Fibroblast of the aortic adventitia (primary cell): ENCODE measurements at regions not wholly inside any gene's neighbourhood (a gene's known extent, or its start where the extent isn't known, plus 50 kb on each side); places are given as distances from the start of the nearest gene placed in this dataset.

Experiments used
- DNase-seq: peaks from one replicate; pipeline ENCODE4 v3.0.0-alpha.2; 2010; ENCODE audit warnings: low read depth
- H3K4me3 ChIP-seq: 2 replicates; pipeline ENCODE4 v1.5.1; 2011; ENCODE audit warnings: low read depth, mild to moderate bottlenecking, control low read depth, low read length, moderate library complexity
- CTCF ChIP-seq: IDR thresholded peaks from 2 replicates; pipeline ENCODE4 v1.5.1; 2011; ENCODE audit warnings: mild to moderate bottlenecking, low read length, control low read depth, inconsistent platforms; ENCODE audit not compliant: insufficient read depth

GRCh38 chr2:52539026-52539970, 1228.3 kb upstream of the CHAC2 start:
- peak; percentile 25 for DNase-seq
- no peak overlapping the region for H3K4me3 ChIP-seq
- TF ChIP-seq CTCF: no peak

- no peak for TF ChIP-seq CTCF
- no peak overlapping the region for H3K4me3 ChIP-seq
- no peak for DNase-seq
These were observed 1230.0 kb upstream of the CHAC2 start for GRCh38 chr2:52537588-52537987.

DNA sequence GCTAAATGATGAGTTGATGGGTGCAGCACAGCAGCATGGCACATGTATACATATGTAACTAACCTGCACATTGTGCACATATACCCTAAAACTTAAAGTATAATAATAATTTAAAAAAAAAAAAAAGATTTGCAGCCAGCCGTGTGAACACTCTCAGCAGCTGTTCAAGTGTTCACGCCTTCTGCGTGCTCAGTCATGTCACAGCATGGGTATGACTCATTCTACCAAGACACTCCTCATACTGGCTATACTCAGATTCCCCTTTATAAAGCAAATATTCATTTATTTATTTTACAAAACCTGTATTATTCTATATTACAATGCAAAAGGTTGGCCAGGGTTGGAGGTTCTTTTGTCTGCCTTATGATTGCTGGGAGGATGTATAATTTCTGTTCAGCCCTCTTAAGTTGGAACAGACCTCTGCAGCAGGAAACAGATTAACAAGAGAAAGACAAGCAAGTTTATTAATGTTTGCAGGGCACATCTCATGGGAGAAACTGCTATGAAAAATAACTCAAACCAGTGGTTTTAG, 1230.6 kb upstream of the CHAC2 start:
- TF ChIP-seq CTCF: no peak
- H3K4me3 ChIP-seq: no peak overlapping the region
- DNase-seq: peak; percentile 26

DNA sequence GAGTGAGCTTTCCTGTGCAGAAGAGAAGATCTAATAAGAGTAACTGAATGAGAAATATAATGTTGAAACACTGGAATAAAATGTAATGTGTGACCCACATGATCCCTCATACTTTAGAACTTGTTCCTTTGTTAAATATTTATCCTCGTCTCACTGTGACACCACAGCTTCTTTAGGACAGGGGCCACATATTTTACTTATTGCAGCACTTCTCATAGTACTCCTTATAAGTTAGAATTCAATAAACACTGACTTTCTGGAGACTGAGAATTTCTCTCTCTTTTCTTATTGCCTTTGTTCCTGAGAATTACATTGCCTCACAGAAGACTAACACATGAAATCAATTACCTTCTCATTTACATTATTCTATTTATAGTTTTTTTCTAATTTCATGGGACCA, 1234.6 kb upstream of the CHAC2 start:
- DNase-seq: no peak

DNA sequence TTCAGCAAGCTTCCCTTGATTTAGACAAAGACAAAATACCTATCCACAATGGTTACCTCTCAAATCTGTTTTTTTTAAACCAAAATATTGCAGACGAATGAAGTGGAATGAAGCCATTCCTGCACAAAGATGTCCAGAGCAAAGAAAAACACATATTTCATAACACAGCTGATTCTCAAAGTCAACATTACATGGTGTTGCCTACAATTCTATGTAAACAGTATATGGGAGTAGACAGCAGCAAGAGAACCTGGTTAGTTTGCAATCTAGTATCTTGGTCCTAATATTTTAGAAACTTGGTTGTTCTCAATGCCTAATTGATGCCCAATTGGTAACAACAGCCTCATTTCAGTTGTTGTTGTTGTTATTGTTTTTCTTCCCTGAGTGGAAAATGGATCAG, 1240.9 kb upstream of the CHAC2 start:
- DNase-seq: no peak
- no peak for TF ChIP-seq CTCF
- H3K4me3 ChIP-seq: no peak overlapping the region

More for the DNA sequence above, 1234.6 kb upstream of the CHAC2 start:
- no peak overlapping the region for H3K4me3 ChIP-seq
- no peak for TF ChIP-seq CTCF

GRCh38 chr2:52520644-52521043, 1247.0 kb upstream of the CHAC2 start:
- TF ChIP-seq CTCF: no peak
- no peak overlapping the region for H3K4me3 ChIP-seq
- no peak for DNase-seq
